ENCODE measurements at regions not wholly inside any gene's neighbourhood (a gene's known extent, or its start where the extent isn't known, plus 50 kb on each side); places are given as distances from the start of the nearest gene placed in this dataset.
"Not testable (repeated sequence)": the region's sequence is repeated elsewhere in the genome, so short reads cannot be mapped to it uniquely, and the experiment has no call there.

- TF ChIP-seq CTCF (IDR thresholded peaks at IDR 0.05; ENCODE audit: low read depth, low read length, missing control alignments): no peak
- peak; percentile 95 for DNase-seq (ENCODE audit: low read depth)
- peak overlapping the region; percentile 36 for H3K4me3 ChIP-seq (ENCODE audit: low read depth, low read length)
Measured at GRCh38 chr16:10297341-10298006, 88.4 kb upstream of the ATF7IP2 start.

GRCh38 chr16:10300905-10301304 is 85.0 kb upstream of the ATF7IP2 start:
- no peak for DNase-seq (ENCODE audit: low read depth)
- no peak for TF ChIP-seq CTCF (IDR thresholded peaks at IDR 0.05; ENCODE audit: low read depth, low read length, missing control alignments)
- H3K4me3 ChIP-seq (ENCODE audit: low read depth, low read length): no peak overlapping the region

GRCh38 chr16:10301547-10301946 is 84.3 kb upstream of the ATF7IP2 start:
- H3K4me3 ChIP-seq (ENCODE audit: low read depth, low read length); DNase-seq (ENCODE audit: low read depth): not testable (repeated sequence)

- DNase-seq (ENCODE audit: low read depth): no peak
- no peak overlapping the region for H3K4me3 ChIP-seq (ENCODE audit: low read depth, low read length)
- no peak for TF ChIP-seq CTCF (IDR thresholded peaks at IDR 0.05; ENCODE audit: low read depth, low read length, missing control alignments)
Measured at GRCh38 chr16:10305912-10306311, 79.9 kb upstream of the ATF7IP2 start.

GRCh38 chr16:10308305-10309193 is 77.3 kb upstream of the ATF7IP2 start:
- DNase-seq (ENCODE audit: low read depth): no peak
- no peak overlapping the region for H3K4me3 ChIP-seq (ENCODE audit: low read depth, low read length)

GRCh38 chr16:10309271-10309932 is 76.5 kb upstream of the ATF7IP2 start:
- no peak for DNase-seq (ENCODE audit: low read depth)
- no peak for TF ChIP-seq CTCF (IDR thresholded peaks at IDR 0.05; ENCODE audit: low read depth, low read length, missing control alignments)
- H3K4me3 ChIP-seq (ENCODE audit: low read depth, low read length): no peak overlapping the region

More at GRCh38 chr16:10308305-10309193, 77.3 kb upstream of the ATF7IP2 start:
- no peak for TF ChIP-seq CTCF (IDR thresholded peaks at IDR 0.05; ENCODE audit: low read depth, low read length, missing control alignments)

GRCh38 chr16:10312008-10312407 is 73.9 kb upstream of the ATF7IP2 start:
- DNase-seq (ENCODE audit: low read depth): no peak
- H3K4me3 ChIP-seq (ENCODE audit: low read depth, low read length): no peak overlapping the region
- TF ChIP-seq CTCF (IDR thresholded peaks at IDR 0.05; ENCODE audit: low read depth, low read length, missing control alignments): no peak

Measured in GM12864 (cell line).